BJ (cell line): ENCODE measurements at regions not wholly inside any gene's neighbourhood (a gene's known extent, or its start where the extent isn't known, plus 50 kb on each side); places are given as distances from the start of the nearest gene placed in this dataset.

Experiments used
- CTCF ChIA-PET: fragments of 350-600 bp; formaldehyde crosslinking; extraction: SDS; loops from one replicate; lab custom pipeline; 2021; ENCODE audit warnings: antibody characterized with exemption, inconsistent platforms; lab: Yijun Ruan, JAX
- POLR2A ChIA-PET: fragments of 300-600 bp; sonication (Branson Sonifier 250); formaldehyde crosslinking; extraction: SDS; loops from one replicate; lab custom pipeline; 2021; ENCODE audit warnings: antibody characterized with exemption; lab: Charles Lee
- DNase-seq: peaks from one replicate; pipeline ENCODE4 v3.0.0-alpha.2; 2011; ENCODE audit warnings: low read depth
- H3K27me3 ChIP-seq: 2 replicates; pipeline ENCODE4 v1.6.0; 2011; ENCODE audit warnings: low read length; ENCODE audit not compliant: control insufficient read depth, insufficient read depth
- H3K36me3 ChIP-seq: 2 replicates; pipeline ENCODE4 v1.5.1; 2011; ENCODE audit warnings: low read length; ENCODE audit not compliant: control insufficient read depth, insufficient read depth
- H3K4me3 ChIP-seq: 2 replicates; pipeline ENCODE4 v1.5.1; 2011; ENCODE audit warnings: low read depth, mild to moderate bottlenecking, control low read depth, low read length
- TF ChIP-seq, protein P1 (sequence below): IDR thresholded peaks from 2 replicates; pipeline ENCODE4 v1.5.1; 2011; ENCODE audit warnings: low read depth, mild to moderate bottlenecking, control low read depth, inconsistent platforms, low read length, moderate library complexity; ENCODE audit not compliant: insufficient read depth

DNA sequence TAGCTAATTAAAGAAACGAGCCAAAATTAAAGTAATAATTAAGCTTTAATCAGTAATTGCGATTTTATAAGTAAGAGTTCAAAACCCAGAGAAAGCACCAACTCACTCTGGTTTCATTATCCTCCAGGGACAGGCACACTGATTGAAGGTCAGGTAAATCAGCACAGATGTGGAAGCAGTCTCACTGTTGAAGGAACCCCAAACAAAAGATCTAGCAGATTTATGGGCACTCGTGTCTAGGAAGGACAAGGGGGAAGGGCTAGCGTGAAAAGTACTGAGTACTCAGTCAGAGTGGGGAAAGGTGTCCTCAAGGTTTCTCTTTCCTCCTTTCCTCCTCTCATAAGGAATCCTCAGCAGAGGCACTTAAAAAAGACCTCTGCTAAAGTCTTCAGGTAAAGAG is 320.1 kb downstream of the PYDC2 start:
- ChIA-PET POLR2A (no interaction called here), CTCF (no interaction called here)
- H3K27me3 ChIP-seq: no peaks in the 10 kb centered on the region
- TF ChIP-seq, protein P1, sequence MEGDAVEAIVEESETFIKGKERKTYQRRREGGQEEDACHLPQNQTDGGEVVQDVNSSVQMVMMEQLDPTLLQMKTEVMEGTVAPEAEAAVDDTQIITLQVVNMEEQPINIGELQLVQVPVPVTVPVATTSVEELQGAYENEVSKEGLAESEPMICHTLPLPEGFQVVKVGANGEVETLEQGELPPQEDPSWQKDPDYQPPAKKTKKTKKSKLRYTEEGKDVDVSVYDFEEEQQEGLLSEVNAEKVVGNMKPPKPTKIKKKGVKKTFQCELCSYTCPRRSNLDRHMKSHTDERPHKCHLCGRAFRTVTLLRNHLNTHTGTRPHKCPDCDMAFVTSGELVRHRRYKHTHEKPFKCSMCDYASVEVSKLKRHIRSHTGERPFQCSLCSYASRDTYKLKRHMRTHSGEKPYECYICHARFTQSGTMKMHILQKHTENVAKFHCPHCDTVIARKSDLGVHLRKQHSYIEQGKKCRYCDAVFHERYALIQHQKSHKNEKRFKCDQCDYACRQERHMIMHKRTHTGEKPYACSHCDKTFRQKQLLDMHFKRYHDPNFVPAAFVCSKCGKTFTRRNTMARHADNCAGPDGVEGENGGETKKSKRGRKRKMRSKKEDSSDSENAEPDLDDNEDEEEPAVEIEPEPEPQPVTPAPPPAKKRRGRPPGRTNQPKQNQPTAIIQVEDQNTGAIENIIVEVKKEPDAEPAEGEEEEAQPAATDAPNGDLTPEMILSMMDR: no peak
- H3K4me3 ChIP-seq: no peak overlapping the region
- DNase-seq: no peak
- no peaks in the 10 kb centered on the region for H3K36me3 ChIP-seq

DNA sequence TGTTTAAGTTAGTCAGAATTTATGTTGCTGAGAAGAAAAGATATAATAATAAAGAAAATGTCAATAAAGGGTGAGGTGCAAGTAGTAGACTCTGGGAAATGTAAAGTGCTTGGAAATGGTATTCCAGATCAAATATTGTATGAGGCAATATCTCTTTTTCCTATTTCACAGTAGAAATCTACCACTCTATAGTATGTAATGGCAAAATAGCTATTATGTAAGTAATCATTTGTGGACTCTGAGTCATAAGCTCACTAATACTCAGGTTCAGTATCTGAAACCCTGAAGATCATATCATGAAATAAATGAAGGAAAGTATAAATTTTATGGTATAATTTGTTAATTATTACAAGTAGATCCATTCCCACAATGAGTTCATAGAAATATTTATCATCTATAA is 322.1 kb downstream of the PYDC2 start:
- TF ChIP-seq, protein P1: no peak
- POLR2A ChIA-PET: no interaction called here
- H3K4me3 ChIP-seq: no peak overlapping the region
- CTCF ChIA-PET: no interaction called here
- no peak for DNase-seq
- H3K36me3 ChIP-seq: no peaks in the 10 kb centered on the region
- H3K27me3 ChIP-seq: no peaks in the 10 kb centered on the region

DNA sequence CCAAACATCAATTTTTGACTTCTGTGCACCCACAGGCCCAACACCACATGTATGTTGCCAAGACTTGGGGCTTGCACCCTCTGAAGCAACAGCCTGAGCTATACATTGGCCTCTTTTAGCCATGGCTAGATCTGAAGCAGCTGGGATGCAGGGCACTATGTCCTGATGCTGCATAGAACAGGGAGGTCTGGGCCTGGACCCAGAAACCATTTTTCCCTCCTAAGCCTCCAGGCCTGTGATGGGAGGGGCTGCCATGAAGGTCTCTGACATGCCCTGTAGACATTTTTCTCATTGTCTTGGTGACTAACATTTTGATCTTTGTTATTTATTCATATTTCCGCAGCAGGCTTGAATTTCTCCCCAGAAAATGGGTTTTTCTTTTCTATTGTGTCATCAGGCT is 330.0 kb downstream of the PYDC2 start:
- no peaks in the 10 kb centered on the region for H3K36me3 ChIP-seq
- ChIA-PET CTCF (no interaction called here), POLR2A (no interaction called here)
- no peak for DNase-seq
- TF ChIP-seq, protein P1: no peak
- no peaks in the 10 kb centered on the region for H3K27me3 ChIP-seq
- H3K4me3 ChIP-seq: no peak overlapping the region

GRCh38 chr3:191792580-191792979 is 331.6 kb downstream of the PYDC2 start:
- TF ChIP-seq, protein P1: no peak
- no peak for DNase-seq
- H3K4me3 ChIP-seq: no peak overlapping the region
- ChIA-PET POLR2A (no interaction called here), CTCF (no interaction called here)
- H3K27me3 ChIP-seq: no peaks in the 10 kb centered on the region
- no peaks in the 10 kb centered on the region for H3K36me3 ChIP-seq

DNA sequence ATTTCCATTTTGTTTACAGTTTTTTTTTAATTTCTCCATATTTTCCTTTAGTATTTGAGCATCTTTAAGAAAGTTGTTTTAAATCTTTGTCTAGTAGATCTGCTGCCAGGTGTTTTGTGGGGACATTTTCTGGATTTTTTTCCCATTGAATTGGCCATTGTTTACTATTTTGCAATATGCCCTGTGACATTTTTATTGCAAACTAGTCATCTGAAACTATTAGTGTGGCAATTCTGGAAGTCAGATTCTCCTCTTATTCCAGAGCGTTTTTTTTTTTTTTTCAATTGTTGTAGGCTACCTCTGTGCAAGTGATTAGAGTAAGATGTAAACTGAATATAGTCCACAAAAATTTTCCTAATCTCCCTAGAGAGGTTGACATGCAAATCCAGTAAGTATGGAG is 334.2 kb downstream of the PYDC2 start:
- TF ChIP-seq, protein P1: no peak
- ChIA-PET POLR2A (no interaction called here), CTCF (no interaction called here)
- H3K27me3 ChIP-seq: no peaks in the 10 kb centered on the region
- no peaks in the 10 kb centered on the region for H3K36me3 ChIP-seq
- H3K4me3 ChIP-seq: no peak overlapping the region
- no peak for DNase-seq
